HG03064 (cell line): ENCODE measurements at regions not wholly inside any gene's neighbourhood (a gene's known extent, or its start where the extent isn't known, plus 50 kb on each side); places are given as distances from the start of the nearest gene placed in this dataset.

ENCODE experiments used
- ATAC-seq: cut with Tn5 transposase; IDR thresholded peaks from one replicate; pipeline ENCODE4 v1.9.1; 2021; ENCODE audit warnings: low read depth; ENCODE audit not compliant: unreplicated experiment

- no peak for ATAC-seq
Measured at GRCh38 chr15:47442371-47442770, 274.9 kb upstream of the SEMA6D start.

- no peak for ATAC-seq
Measured at GRCh38 chr15:47443839-47444238, 273.5 kb upstream of the SEMA6D start.

GRCh38 chr15:47445723-47446392 lies 271.4 kb upstream of the SEMA6D start:
- no peak for ATAC-seq

- no peak for ATAC-seq
Measured at GRCh38 chr15:47460795-47461573, 256.3 kb upstream of the SEMA6D start.

GRCh38 chr15:47461652-47462141 lies 255.6 kb upstream of the SEMA6D start:
- ATAC-seq: no peak

GRCh38 chr15:47466357-47466756 lies 250.9 kb upstream of the SEMA6D start:
- ATAC-seq: no peak

GRCh38 chr15:47470983-47471382 lies 246.3 kb upstream of the SEMA6D start:
- no peak for ATAC-seq

GRCh38 chr15:47473106-47473725 lies 244.1 kb upstream of the SEMA6D start:
- no peak for ATAC-seq

- ATAC-seq: no peak
Measured at GRCh38 chr15:47473832-47474231, 243.5 kb upstream of the SEMA6D start.

- ATAC-seq: no peak
Measured at GRCh38 chr15:47475336-47475735, 242.0 kb upstream of the SEMA6D start.

- ATAC-seq: no peak
Measured at GRCh38 chr15:47477341-47477740, 240.0 kb upstream of the SEMA6D start.

GRCh38 chr15:47484059-47484458 lies 233.2 kb upstream of the SEMA6D start:
- no peak for ATAC-seq

GRCh38 chr15:47484997-47485396 lies 232.3 kb upstream of the SEMA6D start:
- no peak for ATAC-seq

GRCh38 chr15:47485419-47485818 lies 231.9 kb upstream of the SEMA6D start:
- no peak for ATAC-seq

- no peak for ATAC-seq
Measured at GRCh38 chr15:47486040-47486439, 231.3 kb upstream of the SEMA6D start.

GRCh38 chr15:47492195-47492594 lies 225.1 kb upstream of the SEMA6D start:
- ATAC-seq: no peak

GRCh38 chr15:47493357-47494247 lies 223.7 kb upstream of the SEMA6D start:
- no peak for ATAC-seq

GRCh38 chr15:47496343-47497185 lies 220.7 kb upstream of the SEMA6D start:
- ATAC-seq: no peak

GRCh38 chr15:47500842-47501241 lies 216.5 kb upstream of the SEMA6D start:
- no peak for ATAC-seq

- no peak for ATAC-seq
Measured at GRCh38 chr15:47502041-47502440, 215.3 kb upstream of the SEMA6D start.
